K562 (cell line): ENCODE measurements at regions not wholly inside any gene's neighbourhood (a gene's known extent, or its start where the extent isn't known, plus 50 kb on each side); places are given as distances from the start of the nearest gene placed in this dataset.

ENCODE experiments used
- ATAC-seq: fragments of 200-7000 bp; cut with Tn5 transposase; 3 replicates; pipeline ENCODE4 v1.9.1; 2020; ENCODE audit warnings: moderate library complexity
- BruUV-seq: library from RNA; stranded (reverse); fragments of 400-500 nt; replicated peaks from 2 replicates; lab custom pipeline; 2021; lab: Mats Ljungman, UMichigan
- CTCF ChIA-PET: fragments of 300-600 bp; formaldehyde crosslinking; extraction: SDS; loops from one replicate; lab custom pipeline; 2021; ENCODE audit warnings: low intra/inter-chr PET ratio; lab: Yijun Ruan, JAX
- POLR2A ChIA-PET: fragments of 300-600, 350-650 bp; sonication (Branson Sonifier 250); formaldehyde crosslinking; extraction: SDS; loops from one replicate; lab custom pipeline; 2021; ENCODE audit warnings: antibody characterized with exemption, inconsistent platforms; lab: Yijun Ruan, JAX
- DNase-seq, 4 experiments: peaks; one replicate each; pipeline versions ENCODE4 v3.0.0 to v3.0.0-alpha.2; 2011 to 2018; ENCODE audit warnings: low spot score in 3 of 4, mixed read lengths in 3 of 4; ENCODE audit errors: extremely low read depth in 1 of 4
- FAIRE-seq: peaks from 2 replicates; lab custom pipeline; 2011; peaks lifted over from hg19 to GRCh38; lab: Jason Lieb, UNC
- H2AFZ ChIP-seq: 2 replicates; pipeline ENCODE4 v1.6.0; 2011; ENCODE audit warnings: low read depth, low read length, control low read depth, inconsistent platforms
- H3K27ac ChIP-seq: fragments of 200-600 bp; 3 replicates; pipeline ENCODE4 v1.8.0; 2011; ENCODE audit warnings: low read depth, mild to moderate bottlenecking, control low read depth, inconsistent platforms, low read length, moderate library complexity, mixed read lengths; ENCODE audit errors: extremely low read depth
- H3K27me3 ChIP-seq, 2 experiments: fragments of 300-600 bp in 1 of 2; 2 replicates in 1 of 2; 3 replicates in 1 of 2; pipeline versions ENCODE4 v1.6.0 to v1.8.0; 2011; ENCODE audit warnings: inconsistent platforms in 2 of 2, low read length in 2 of 2, mild to moderate bottlenecking in 1 of 2, mixed read lengths in 1 of 2, moderate library complexity in 1 of 2; ENCODE audit not compliant: control insufficient read depth in 2 of 2, insufficient read depth in 2 of 2
- H3K36me3 ChIP-seq: fragments of 300-600 bp; 3 replicates; pipeline ENCODE4 v1.8.0; 2011; ENCODE audit warnings: mild to moderate bottlenecking, low read length, inconsistent platforms; ENCODE audit not compliant: control insufficient read depth, insufficient read depth
- H3K4me1 ChIP-seq, 2 experiments: fragments of 200-600 bp in 1 of 2; replicated peaks in 1 of 2; 2 replicates in 1 of 2; 3 replicates in 1 of 2; pipeline versions ENCODE4 v1.5.1 to v1.8.0; 2011; ENCODE audit warnings: inconsistent platforms in 2 of 2, low read length in 2 of 2, mild to moderate bottlenecking in 1 of 2, mixed read lengths in 1 of 2, moderate library complexity in 1 of 2; ENCODE audit not compliant: control insufficient read depth in 2 of 2, insufficient read depth in 2 of 2
- H3K4me2 ChIP-seq: 2 replicates; pipeline ENCODE4 v1.6.1; 2011; ENCODE audit warnings: low read length, control low read depth, inconsistent platforms, mixed read lengths; ENCODE audit not compliant: insufficient read depth
- H3K4me3 ChIP-seq: fragments of 200-600 bp; sonication (generic), shearing (Covaris generic); 2 replicates; pipeline ENCODE4 v1.5.1; 2016; ENCODE audit warnings: control low read depth, inconsistent platforms
- H3K79me2 ChIP-seq: fragments of 200-600 bp; 3 replicates; pipeline ENCODE4 v1.8.0; 2011; ENCODE audit warnings: low read length, inconsistent platforms; ENCODE audit not compliant: control insufficient read depth, insufficient read depth
- H3K9ac ChIP-seq, 2 experiments: 2 replicates each; pipeline versions ENCODE4 v1.6.0 to v1.6.1; 2011; ENCODE audit warnings: low read depth in 2 of 2, low read length in 2 of 2, control low read depth in 1 of 2, inconsistent platforms in 1 of 2, mild to moderate bottlenecking in 1 of 2, mixed read lengths in 1 of 2; ENCODE audit not compliant: insufficient read depth in 1 of 2
- H3K9me1 ChIP-seq: one replicate; pipeline ENCODE4 v1.6.0; 2011; ENCODE audit warnings: inconsistent platforms, mild to moderate bottlenecking, low read length, moderate library complexity; ENCODE audit not compliant: control insufficient read depth, insufficient read depth
- H3K9me3 ChIP-seq: replicated peaks from 2 replicates; pipeline ENCODE4 v1.5.1; 2011; ENCODE audit warnings: low read depth, low read length, inconsistent platforms; ENCODE audit not compliant: control insufficient read depth, insufficient read depth
- H4K20me1 ChIP-seq: replicated peaks from 2 replicates; pipeline ENCODE4 v1.6.1; 2011; ENCODE audit warnings: low read length, inconsistent platforms, mixed read lengths; ENCODE audit not compliant: control insufficient read depth, insufficient read depth
- DPF2 ChIP-seq: fragments of 450-650 bp; IDR thresholded peaks from 2 replicates; pipeline ENCODE4 v1.6.1; 2016
- ILF3 ChIP-seq: fragments of 450-650 bp; IDR thresholded peaks from 2 replicates; pipeline ENCODE4 v1.6.1; 2018; ENCODE audit warnings: antibody characterized with exemption, mild to moderate bottlenecking, moderate library complexity, borderline replicate concordance
- PHB2 ChIP-seq: fragments of 450-650 bp; IDR thresholded peaks from 2 replicates; pipeline ENCODE4 v1.6.1; 2017; ENCODE audit warnings: low read depth
- POLR2H ChIP-seq: IDR thresholded peaks from 2 replicates; pipeline ENCODE4 v1.6.1; 2016; ENCODE audit warnings: missing genetic modification characterization, low read depth, mild to moderate bottlenecking, control low read depth, missing compliant biosample characterization, moderate library complexity
- POLR3G ChIP-seq: IDR thresholded peaks from 2 replicates; pipeline ENCODE4 v1.6.1; 2011; ENCODE audit not compliant: insufficient read length, insufficient replicate concordance; ENCODE audit errors: extremely low read depth
- PPARD ChIP-seq: fragments of 250-450 bp; sonication (Bioruptor Pico); IDR thresholded peaks from 2 replicates; pipeline ENCODE4 v1.8.0; 2022; ENCODE audit warnings: inconsistent platforms, mild to moderate bottlenecking, moderate library complexity
- TCF3 ChIP-seq: sonication (generic); formaldehyde crosslinking; IDR thresholded peaks from 2 replicates; pipeline ENCODE4 v1.4.0; 2020; ENCODE audit warnings: mild to moderate bottlenecking, missing genetic modification reagents
- ZFP30 ChIP-seq: fragments of 250-450 bp; sonication (Bioruptor Pico); IDR thresholded peaks from 2 replicates; pipeline ENCODE4 v1.8.0; 2022; ENCODE audit warnings: moderate library complexity, mild to moderate bottlenecking, inconsistent platforms, borderline replicate concordance
- ZNF57 ChIP-seq: fragments of 450-650 bp; formaldehyde crosslinking; IDR thresholded peaks from 2 replicates; pipeline ENCODE4 v1.4.0; 2020; ENCODE audit warnings: mild to moderate bottlenecking, moderate library complexity
- ZNF699 ChIP-seq: fragments of 250-450 bp; sonication (Bioruptor Pico); IDR thresholded peaks from 2 replicates; pipeline ENCODE4 v1.8.0; 2021; ENCODE audit warnings: mild to moderate bottlenecking, moderate library complexity; ENCODE audit not compliant: insufficient replicate concordance
- WGBS: fragments of 100-300 bp; shearing (Covaris generic); methylation state at CpG from one replicate; pipeline ENCODE4 v1.1.6; 2016; ENCODE audit warnings: low coverage, mixed read lengths; ENCODE audit not compliant: insufficient coverage; ENCODE audit errors: missing lambda C conversion rate; 5-methylcytosine and 5-hydroxymethylcytosine counted together
- in situ Hi-C: fragments of 300-500 bp; cut with MboI; formaldehyde crosslinking; loops from 4 replicates; pipeline ENCODE4 v1.15.0; 2018; ENCODE audit warnings: inconsistent platforms, mixed read lengths
- intact Hi-C: fragments of 100-400 bp; cut with micrococcal nuclease; formaldehyde crosslinking; loops from 2 replicates; pipeline ENCODE4 v1.14.2; 2022
- TF ChIP-seq, protein P1 (sequence below): fragments of 250-450 bp; sonication (Bioruptor Pico); IDR thresholded peaks from 2 replicates; pipeline ENCODE4 v1.4.0; 2020
- TF ChIP-seq, protein P2 (sequence below): fragments of 450-650 bp; IDR thresholded peaks from 2 replicates; pipeline ENCODE4 v1.6.1; 2017; ENCODE audit warnings: antibody characterized with exemption, mild to moderate bottlenecking

DNA sequence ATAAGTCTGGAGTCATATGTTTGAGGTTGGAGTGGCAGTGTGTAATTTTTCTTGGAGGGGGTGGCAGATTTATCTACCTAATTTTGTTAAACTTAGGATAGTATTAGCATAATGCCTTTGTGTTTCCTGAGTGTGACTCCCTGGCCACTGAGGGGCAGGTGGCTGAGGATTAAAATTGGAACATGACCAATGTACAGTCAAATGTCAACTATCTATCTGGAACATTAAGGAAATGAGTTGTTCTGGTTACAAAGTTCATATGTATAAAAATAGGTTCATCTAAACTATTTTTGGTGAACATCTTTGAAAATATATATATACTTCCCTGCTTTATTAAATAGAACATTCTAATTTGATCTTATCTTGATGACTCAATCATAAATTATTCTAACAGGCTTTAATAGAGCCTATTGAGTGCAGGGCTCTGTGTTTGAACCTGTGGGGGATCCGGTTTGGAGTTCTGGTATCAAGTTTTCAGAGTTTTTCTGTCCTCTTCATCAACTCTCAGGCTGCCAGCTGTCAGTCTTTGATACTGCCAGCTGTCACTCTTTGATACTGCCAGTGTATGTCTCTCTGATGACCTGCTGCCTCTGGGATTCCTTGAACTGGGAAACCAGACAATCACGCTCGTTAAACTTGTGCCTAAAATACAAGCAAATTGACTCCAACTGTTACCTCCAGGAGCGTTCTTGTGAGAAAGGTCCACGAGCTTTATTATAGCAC, 309.6 kb downstream of the METTL15 start:
- Histone ChIP-seq H4K20me1 (no peaks in the 10 kb centered on the region), H3K9me1 (no peaks in the 10 kb centered on the region), H3K27ac (no peak overlapping the region), H3K79me2 (no peaks in the 10 kb centered on the region), H3K9me3 (no peaks in the 10 kb centered on the region), H2AFZ (no peak overlapping the region), H3K9ac (no peak overlapping the region), H3K4me1 (no peaks in the 10 kb centered on the region), H3K36me3 (no peaks in the 10 kb centered on the region), H3K4me3 (no peak overlapping the region), H3K27me3 (no peaks in the 10 kb centered on the region), H3K4me2 (no peak overlapping the region)
- FAIRE-seq (no peak), DNase-seq (no peak), ATAC-seq (no peak)
- TF ChIP-seq PPARD (CRISPR knock-in tag) (no peak), POLR2H (tag) (no peak), ZFP30 (CRISPR knock-in tag) (no peak), TCF3 (CRISPR knock-in tag) (no peak), ZNF699 (CRISPR knock-in tag) (no peak), POLR3G (no peak), PHB2 (no peak), ILF3 (no peak), DPF2 (no peak), ZNF57 (CRISPR knock-in tag) (no peak)
- TF ChIP-seq, protein P1, sequence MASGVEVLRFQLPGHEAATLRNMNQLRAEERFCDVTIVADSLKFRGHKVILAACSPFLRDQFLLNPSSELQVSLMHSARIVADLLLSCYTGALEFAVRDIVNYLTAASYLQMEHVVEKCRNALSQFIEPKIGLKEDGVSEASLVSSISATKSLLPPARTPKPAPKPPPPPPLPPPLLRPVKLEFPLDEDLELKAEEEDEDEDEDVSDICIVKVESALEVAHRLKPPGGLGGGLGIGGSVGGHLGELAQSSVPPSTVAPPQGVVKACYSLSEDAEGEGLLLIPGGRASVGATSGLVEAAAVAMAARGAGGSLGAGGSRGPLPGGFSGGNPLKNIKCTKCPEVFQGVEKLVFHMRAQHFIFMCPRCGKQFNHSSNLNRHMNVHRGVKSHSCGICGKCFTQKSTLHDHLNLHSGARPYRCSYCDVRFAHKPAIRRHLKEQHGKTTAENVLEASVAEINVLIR (CRISPR knock-in tag): no peak
- TF ChIP-seq, protein P2, sequence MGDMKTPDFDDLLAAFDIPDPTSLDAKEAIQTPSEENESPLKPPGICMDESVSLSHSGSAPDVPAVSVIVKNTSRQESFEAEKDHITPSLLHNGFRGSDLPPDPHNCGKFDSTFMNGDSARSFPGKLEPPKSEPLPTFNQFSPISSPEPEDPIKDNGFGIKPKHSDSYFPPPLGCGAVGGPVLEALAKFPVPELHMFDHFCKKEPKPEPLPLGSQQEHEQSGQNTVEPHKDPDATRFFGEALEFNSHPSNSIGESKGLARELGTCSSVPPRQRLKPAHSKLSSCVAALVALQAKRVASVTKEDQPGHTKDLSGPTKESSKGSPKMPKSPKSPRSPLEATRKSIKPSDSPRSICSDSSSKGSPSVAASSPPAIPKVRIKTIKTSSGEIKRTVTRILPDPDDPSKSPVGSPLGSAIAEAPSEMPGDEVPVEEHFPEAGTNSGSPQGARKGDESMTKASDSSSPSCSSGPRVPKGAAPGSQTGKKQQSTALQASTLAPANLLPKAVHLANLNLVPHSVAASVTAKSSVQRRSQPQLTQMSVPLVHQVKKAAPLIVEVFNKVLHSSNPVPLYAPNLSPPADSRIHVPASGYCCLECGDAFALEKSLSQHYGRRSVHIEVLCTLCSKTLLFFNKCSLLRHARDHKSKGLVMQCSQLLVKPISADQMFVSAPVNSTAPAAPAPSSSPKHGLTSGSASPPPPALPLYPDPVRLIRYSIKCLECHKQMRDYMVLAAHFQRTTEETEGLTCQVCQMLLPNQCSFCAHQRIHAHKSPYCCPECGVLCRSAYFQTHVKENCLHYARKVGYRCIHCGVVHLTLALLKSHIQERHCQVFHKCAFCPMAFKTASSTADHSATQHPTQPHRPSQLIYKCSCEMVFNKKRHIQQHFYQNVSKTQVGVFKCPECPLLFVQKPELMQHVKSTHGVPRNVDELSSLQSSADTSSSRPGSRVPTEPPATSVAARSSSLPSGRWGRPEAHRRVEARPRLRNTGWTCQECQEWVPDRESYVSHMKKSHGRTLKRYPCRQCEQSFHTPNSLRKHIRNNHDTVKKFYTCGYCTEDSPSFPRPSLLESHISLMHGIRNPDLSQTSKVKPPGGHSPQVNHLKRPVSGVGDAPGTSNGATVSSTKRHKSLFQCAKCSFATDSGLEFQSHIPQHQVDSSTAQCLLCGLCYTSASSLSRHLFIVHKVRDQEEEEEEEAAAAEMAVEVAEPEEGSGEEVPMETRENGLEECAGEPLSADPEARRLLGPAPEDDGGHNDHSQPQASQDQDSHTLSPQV: no peak
- intact Hi-C loops: no loop called here
- CTCF ChIA-PET: no interaction called here
- in situ Hi-C loops: no loop called here
- POLR2A ChIA-PET: no interaction called here
- WGBS: 0% methylated on average over 5 of the region's 5 CpGs
- BruUV-seq: no TSS peak
